Activated CD8-positive, alpha-beta memory T cell treated with anti-CD3 and anti-CD28 coated beads for 36 hours (primary cell): ENCODE measurements at regions not wholly inside any gene's neighbourhood (a gene's known extent, or its start where the extent isn't known, plus 50 kb on each side); places are given as distances from the start of the nearest gene placed in this dataset.

Experiments used
- CTCF ChIA-PET: fragments of 350-600 bp; sonication (Branson Sonifier 250); formaldehyde crosslinking; loops from one replicate; lab custom pipeline; 2021; ENCODE audit warnings: antibody characterized with exemption; lab: Charles Lee
- POLR2A ChIA-PET: fragments of 350-600 bp; sonication (Branson Sonifier 250); formaldehyde crosslinking; loops from one replicate; lab custom pipeline; 2021; ENCODE audit warnings: antibody characterized with exemption; lab: Charles Lee

GRCh38 chr2:191620144-191620543 lies 57.8 kb upstream of the NABP1 start:
- ChIA-PET CTCF (no interaction called here), POLR2A (interaction anchor here (0.7 to 1.8 kb wide), 2 partner anchors 58 to 292 kb away, joined by 3 to 5 read pairs; partner anchors contain the start of gene NABP1)

GRCh38 chr2:191622374-191623320 lies 55.3 kb upstream of the NABP1 start:
- ChIA-PET CTCF (no interaction called here), POLR2A (no interaction called here)

GRCh38 chr2:191625016-191625415 lies 52.9 kb upstream of the NABP1 start:
- ChIA-PET CTCF (no interaction called here), POLR2A (interaction anchor here (1.9 kb wide), 1 partner anchor 53 kb away, joined by 27 read pairs; the partner anchor contains the start of gene NABP1)

GRCh38 chr2:191625446-191625845 lies 52.5 kb upstream of the NABP1 start:
- POLR2A ChIA-PET, result interaction anchor here (1.9 kb wide), 1 partner anchor 53 kb away, joined by 27 read pairs; the partner anchor contains the start of gene NABP1
- CTCF ChIA-PET, result interaction anchor here (1.6 kb wide), 1 partner anchor 13 kb away, joined by 6 read pairs; no protein-coding TSS in a partner anchor

- ChIA-PET POLR2A (no interaction called here), CTCF (interaction anchor here (1.6 kb wide), 1 partner anchor 11 kb away, joined by 6 read pairs; no protein-coding TSS in a partner anchor)
Observed at GRCh38 chr2:191626497-191627151, 51.3 kb upstream of the NABP1 start.

GRCh38 chr2:191627518-191627917 lies 50.4 kb upstream of the NABP1 start:
- POLR2A ChIA-PET, result no interaction called here
- CTCF ChIA-PET, result no interaction called here
